IMR-90 (cell line): ENCODE measurements at regions not wholly inside any gene's neighbourhood (a gene's known extent, or its start where the extent isn't known, plus 50 kb on each side); places are given as distances from the start of the nearest gene placed in this dataset.

Source experiments
- ATAC-seq: fragments of 200-7000 bp; cut with Tn5 transposase; 2 replicates; pipeline ENCODE4 v1.9.1; 2020; ENCODE audit warnings: low read depth, mild to moderate bottlenecking, moderate library complexity
- BruUV-seq: library from RNA; stranded (reverse); fragments of 400-500 nt; replicated peaks from 2 replicates; lab custom pipeline; 2021; lab: Mats Ljungman, UMichigan
- CTCF ChIA-PET: fragments of 300-600 bp; formaldehyde crosslinking; extraction: SDS; loops from one replicate; lab custom pipeline; 2021; ENCODE audit warnings: antibody characterized with exemption; lab: Yijun Ruan, JAX
- POLR2A ChIA-PET: fragments of 300-600 bp; sonication (Branson Sonifier 250); formaldehyde crosslinking; loops from one replicate; lab custom pipeline; 2022; ENCODE audit warnings: antibody characterized with exemption; ENCODE audit not compliant: unreplicated experiment; lab: Charles Lee
- DNase-seq: peaks from one replicate; pipeline ENCODE4 v3.0.0; 2013
- H2AFZ ChIP-seq: replicated peaks from 2 replicates; pipeline ENCODE3; 2013; ENCODE audit warnings: low read length, mild to moderate bottlenecking; ENCODE audit not compliant: poor library complexity
- H2AK5ac ChIP-seq: 2 replicates; pipeline ENCODE4 v1.6.1; 2013; ENCODE audit warnings: low read depth, low read length, inconsistent platforms
- H2AK9ac ChIP-seq: replicated peaks from 2 replicates; pipeline ENCODE3; 2013; ENCODE audit warnings: mild to moderate bottlenecking, low read depth, low read length, moderate library complexity; ENCODE audit not compliant: poor library complexity
- H2BK120ac ChIP-seq: 2 replicates; pipeline ENCODE4 v1.6.1; 2013; ENCODE audit warnings: low read depth, low read length, inconsistent platforms
- H2BK15ac ChIP-seq: 3 replicates; pipeline ENCODE4 v1.6.1; 2013; ENCODE audit warnings: low read depth, low read length, inconsistent platforms
- H2BK20ac ChIP-seq: 2 replicates; pipeline ENCODE4 v1.6.1; 2013; ENCODE audit warnings: low read depth, mild to moderate bottlenecking, inconsistent platforms, low read length, moderate library complexity
- H2BK5ac ChIP-seq: 2 replicates; pipeline ENCODE4 v1.6.1; 2013; ENCODE audit warnings: mild to moderate bottlenecking, low read depth, low read length, inconsistent platforms; ENCODE audit not compliant: poor library complexity, severe bottlenecking
- H3K14ac ChIP-seq: replicated peaks from 2 replicates; pipeline ENCODE4 v1.6.1; 2013; ENCODE audit warnings: low read depth, low read length, inconsistent platforms
- H3K18ac ChIP-seq: 2 replicates; pipeline ENCODE4 v1.6.1; 2013; ENCODE audit warnings: low read depth, low read length, control low read depth
- H3K23ac ChIP-seq: 2 replicates; pipeline ENCODE4 v1.6.1; 2013; ENCODE audit warnings: low read depth, low read length, inconsistent platforms
- H3K27ac ChIP-seq: 2 replicates; pipeline ENCODE4 v1.5.1; 2013; ENCODE audit warnings: mild to moderate bottlenecking, control low read depth, low read length; ENCODE audit not compliant: insufficient read depth
- H3K27me3 ChIP-seq: 2 replicates; pipeline ENCODE4 v1.6.1; 2013; ENCODE audit warnings: low read length; ENCODE audit not compliant: control insufficient read depth, insufficient read depth
- H3K36me3 ChIP-seq: 2 replicates; pipeline ENCODE4 v1.6.1; 2013; ENCODE audit warnings: low read length, mixed read lengths; ENCODE audit not compliant: control insufficient read depth, insufficient read depth
- H3K4ac ChIP-seq: 2 replicates; pipeline ENCODE4 v1.6.1; 2013; ENCODE audit warnings: low read depth, low read length, inconsistent platforms
- H3K4me1 ChIP-seq: 2 replicates; pipeline ENCODE4 v1.6.1; 2013; ENCODE audit warnings: low read length, mixed read lengths; ENCODE audit not compliant: control insufficient read depth, insufficient read depth
- H3K4me2 ChIP-seq: 2 replicates; pipeline ENCODE4 v1.6.1; 2013; ENCODE audit warnings: low read depth, mild to moderate bottlenecking, control low read depth, low read length, moderate library complexity
- H3K4me3 ChIP-seq: 2 replicates; pipeline ENCODE4 v1.5.1; 2013; ENCODE audit warnings: low read depth, mild to moderate bottlenecking, control low read depth, low read length, moderate library complexity; ENCODE audit not compliant: insufficient read depth
- H3K56ac ChIP-seq: 2 replicates; pipeline ENCODE4 v1.6.1; 2013; ENCODE audit warnings: low read length, inconsistent platforms; ENCODE audit not compliant: insufficient read depth; ENCODE audit errors: extremely low read depth
- H3K79me1 ChIP-seq, 2 experiments: 2 replicates each; pipeline ENCODE4 v1.6.1; 2013; ENCODE audit warnings: low read length in 2 of 2, inconsistent platforms in 1 of 2, low read depth in 1 of 2
- H3K9ac ChIP-seq: 2 replicates; pipeline ENCODE4 v1.6.1; 2013; ENCODE audit warnings: low read depth, low read length, control low read depth
- H3K9me1 ChIP-seq: 2 replicates; pipeline ENCODE4 v1.6.1; 2013; ENCODE audit warnings: low read length, inconsistent platforms; ENCODE audit not compliant: insufficient read depth
- H3K9me3 ChIP-seq: 2 replicates; pipeline ENCODE4 v1.6.1; 2013; ENCODE audit warnings: low read length; ENCODE audit not compliant: control insufficient read depth, insufficient read depth
- H4K20me1 ChIP-seq: 2 replicates; pipeline ENCODE4 v1.6.1; 2013; ENCODE audit warnings: low read length, inconsistent platforms; ENCODE audit not compliant: insufficient read depth
- H4K5ac ChIP-seq: 2 replicates; pipeline ENCODE4 v1.6.1; 2013; ENCODE audit warnings: mild to moderate bottlenecking, low read depth, low read length, control low read depth
- H4K8ac ChIP-seq, 2 experiments: 2 replicates each; pipeline ENCODE4 v1.6.1; 2013; ENCODE audit warnings: low read depth in 2 of 2, low read length in 2 of 2, control low read depth in 1 of 2, inconsistent platforms in 1 of 2
- H4K91ac ChIP-seq: 2 replicates; pipeline ENCODE4 v1.6.1; 2013; ENCODE audit warnings: low read depth, low read length, inconsistent platforms; ENCODE audit not compliant: insufficient read depth
- BHLHE40 ChIP-seq: fragments of 150-350 bp; IDR thresholded peaks from 2 replicates; pipeline ENCODE4 v1.6.1; 2016; ENCODE audit warnings: mild to moderate bottlenecking, low read depth, low read length
- CEBPB ChIP-seq: IDR thresholded peaks from 2 replicates; pipeline ENCODE4 v1.6.1; 2012; ENCODE audit warnings: low read depth, low read length, improper control_type of control experiment
- CHD1 ChIP-seq: IDR thresholded peaks from 2 replicates; pipeline ENCODE4 v1.6.1; 2012; ENCODE audit warnings: low read depth, low read length, improper control_type of control experiment
- CTCF ChIP-seq: conservative IDR thresholded peaks from 2 replicates; pipeline ENCODE4 v1.5.1; 2012; ENCODE audit warnings: mild to moderate bottlenecking, low read depth, low read length, improper control_type of control experiment
- FOS ChIP-seq: fragments of 150-350 bp; IDR thresholded peaks from 2 replicates; pipeline ENCODE4 v1.6.1; 2016; ENCODE audit warnings: low read depth, low read length
- MAFK ChIP-seq: IDR thresholded peaks from 2 replicates; pipeline ENCODE4 v1.6.1; 2012; ENCODE audit warnings: low read depth, low read length, improper control_type of control experiment
- MAZ ChIP-seq: IDR thresholded peaks from 2 replicates; pipeline ENCODE4 v1.6.1; 2012; ENCODE audit warnings: low read depth, mild to moderate bottlenecking, low read length, improper control_type of control experiment, moderate library complexity, borderline replicate concordance
- MXI1 ChIP-seq: IDR thresholded peaks from 2 replicates; pipeline ENCODE4 v1.6.1; 2012; ENCODE audit warnings: low read depth, mild to moderate bottlenecking, low read length, moderate library complexity, borderline replicate concordance
- NFE2L2 ChIP-seq: fragments of 150-350 bp; IDR thresholded peaks from 2 replicates; pipeline ENCODE4 v1.6.1; 2016; ENCODE audit warnings: low read depth, mild to moderate bottlenecking, low read length
- POLR2A ChIP-seq: IDR thresholded peaks from 2 replicates; pipeline ENCODE4 v1.6.1; 2012; ENCODE audit warnings: mild to moderate bottlenecking, low read depth, low read length
- RAD21 ChIP-seq: IDR thresholded peaks from 2 replicates; pipeline ENCODE4 v1.6.1; 2012; ENCODE audit warnings: low read length, improper control_type of control experiment
- RCOR1 ChIP-seq: IDR thresholded peaks from 2 replicates; pipeline ENCODE4 v1.6.1; 2012; ENCODE audit warnings: mild to moderate bottlenecking, low read length, improper control_type of control experiment; ENCODE audit not compliant: insufficient replicate concordance
- RFX5 ChIP-seq: IDR thresholded peaks from 2 replicates; pipeline ENCODE4 v1.8.0; 2012; ENCODE audit warnings: low read depth, mild to moderate bottlenecking, low read length, moderate library complexity
- SMC3 ChIP-seq: fragments of 150-350 bp; IDR thresholded peaks from 2 replicates; pipeline ENCODE4 v1.6.1; 2016; ENCODE audit warnings: low read depth, mild to moderate bottlenecking, antibody characterized with exemption, low read length, moderate library complexity
- WGBS, 2 experiments: methylation state at CpG; one replicate each; pipeline versions ENCODE4 v1.1.5 to v1.1.7; 2013; ENCODE audit warnings: missing lambda C conversion rate in 2 of 2; ENCODE audit not compliant: insufficient read length in 1 of 2; ENCODE audit errors: extremely low coverage in 2 of 2; 5-methylcytosine and 5-hydroxymethylcytosine counted together
- dilution Hi-C: fragments of 300-500 bp; cut with HindIII; formaldehyde crosslinking; loops from one replicate; pipeline ENCODE4 v1.14.3; 2018; ENCODE audit warnings: low sequenced_read_pairs; ENCODE audit not compliant: unreplicated experiment
- in situ Hi-C: fragments of 300-500 bp; cut with MboI; formaldehyde crosslinking; loops from 3 replicates; pipeline ENCODE4 v1.14.3; 2019; ENCODE audit warnings: low sequenced_read_pairs, inconsistent platforms, mixed read lengths
- intact Hi-C: fragments of 100-400 bp; cut with micrococcal nuclease; formaldehyde crosslinking; loops from 2 replicates; pipeline ENCODE4 v1.10.0; 2022
- TF ChIP-seq, protein P1 (sequence below): fragments of 150-350 bp; IDR thresholded peaks from 2 replicates; pipeline ENCODE4 v1.6.1; 2017; ENCODE audit warnings: mild to moderate bottlenecking, antibody characterized with exemption, low read length, low read depth
- TF ChIP-seq, protein P2 (sequence below): fragments of 150-350 bp; IDR thresholded peaks from 2 replicates; pipeline ENCODE4 v1.6.1; 2016; ENCODE audit warnings: low read depth, mild to moderate bottlenecking, low read length, moderate library complexity, borderline replicate concordance

DNA sequence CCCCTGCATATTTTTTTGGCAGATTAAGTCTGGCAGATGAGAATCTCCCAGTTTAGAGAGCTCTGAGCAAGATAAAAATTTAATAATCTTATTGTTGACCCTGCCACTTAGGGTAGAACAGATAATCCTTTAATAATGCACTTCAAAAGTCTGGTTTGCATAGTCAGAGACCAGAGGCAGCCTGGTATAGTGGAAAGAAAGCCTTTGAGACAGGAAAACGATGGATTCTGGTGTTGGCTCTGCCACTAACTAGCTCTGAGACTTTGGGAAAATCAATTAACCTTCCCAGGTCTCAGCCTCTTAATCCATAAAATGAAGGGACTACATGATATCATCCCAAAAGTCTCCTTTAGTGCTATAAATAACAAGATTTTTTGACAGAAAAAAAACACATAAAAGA lies 824.5 kb downstream of the STIM2 start:
- Histone ChIP-seq H2BK15ac (no peak overlapping the region), H2AK9ac (no peak overlapping the region), H2BK120ac (no peak overlapping the region), H3K9me1 (no peaks in the 10 kb centered on the region), H3K4ac (no peak overlapping the region), H3K56ac (no peak overlapping the region), H3K4me1 (no peaks in the 10 kb centered on the region), H4K5ac (no peak overlapping the region), H2BK5ac (no peak overlapping the region), H2AFZ (no peak overlapping the region), H3K14ac (no peak overlapping the region), H4K8ac (no peak overlapping the region), H3K9ac (no peak overlapping the region), H3K23ac (no peak overlapping the region), H2AK5ac (no peak overlapping the region), H3K9me3 (no peaks in the 10 kb centered on the region), H3K27ac (no peak overlapping the region), H3K4me2 (no peak overlapping the region), H2BK20ac (no peak overlapping the region), H3K4me3 (no peak overlapping the region), H3K79me1 (no peaks in the 10 kb centered on the region), H4K91ac (no peak overlapping the region), H3K27me3 (no peaks in the 10 kb centered on the region), H3K36me3 (no peaks in the 10 kb centered on the region), H3K18ac (no peak overlapping the region), H4K20me1 (no peaks in the 10 kb centered on the region)
- no peak for DNase-seq
- TF ChIP-seq NFE2L2 (no peak), RAD21 (no peak), POLR2A (no peak), FOS (no peak), CTCF (no peak), SMC3 (no peak), RCOR1 (no peak), BHLHE40 (no peak), CHD1 (no peak), CEBPB (no peak), MAFK (no peak), MXI1 (no peak), RFX5 (no peak), MAZ (no peak)
- TF ChIP-seq, protein P1, sequence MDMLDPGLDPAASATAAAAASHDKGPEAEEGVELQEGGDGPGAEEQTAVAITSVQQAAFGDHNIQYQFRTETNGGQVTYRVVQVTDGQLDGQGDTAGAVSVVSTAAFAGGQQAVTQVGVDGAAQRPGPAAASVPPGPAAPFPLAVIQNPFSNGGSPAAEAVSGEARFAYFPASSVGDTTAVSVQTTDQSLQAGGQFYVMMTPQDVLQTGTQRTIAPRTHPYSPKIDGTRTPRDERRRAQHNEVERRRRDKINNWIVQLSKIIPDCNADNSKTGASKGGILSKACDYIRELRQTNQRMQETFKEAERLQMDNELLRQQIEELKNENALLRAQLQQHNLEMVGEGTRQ = no peak
- TF ChIP-seq, protein P2, sequence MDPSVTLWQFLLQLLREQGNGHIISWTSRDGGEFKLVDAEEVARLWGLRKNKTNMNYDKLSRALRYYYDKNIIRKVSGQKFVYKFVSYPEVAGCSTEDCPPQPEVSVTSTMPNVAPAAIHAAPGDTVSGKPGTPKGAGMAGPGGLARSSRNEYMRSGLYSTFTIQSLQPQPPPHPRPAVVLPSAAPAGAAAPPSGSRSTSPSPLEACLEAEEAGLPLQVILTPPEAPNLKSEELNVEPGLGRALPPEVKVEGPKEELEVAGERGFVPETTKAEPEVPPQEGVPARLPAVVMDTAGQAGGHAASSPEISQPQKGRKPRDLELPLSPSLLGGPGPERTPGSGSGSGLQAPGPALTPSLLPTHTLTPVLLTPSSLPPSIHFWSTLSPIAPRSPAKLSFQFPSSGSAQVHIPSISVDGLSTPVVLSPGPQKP = no peak
- ATAC-seq = no peak
- ChIA-PET CTCF (interaction anchor here (0.6 to 1.5 kb wide), 5 partner anchors 9 to 1968 kb away, joined by 3 to 5 read pairs (median 4); no protein-coding TSS in a partner anchor), POLR2A (no interaction called here)
- no TSS peak for BruUV-seq
- WGBS, 2 experiments = no CpG with 5 or more reads among the region's 1 CpG
- dilution Hi-C loops (no loop called here), intact Hi-C loops (no loop called here), in situ Hi-C loops (no loop called here)
